ENCODE measurements at regions not wholly inside any gene's neighbourhood (a gene's known extent, or its start where the extent isn't known, plus 50 kb on each side); places are given as distances from the start of the nearest gene placed in this dataset.
"Not testable (repeated sequence)": the region's sequence is repeated elsewhere in the genome, so short reads cannot be mapped to it uniquely, and the experiment has no call there.

- DNase-seq (ENCODE audit: low read depth) = no peak
Observed at GRCh38 chr10:60569681-60570080, 180.0 kb upstream of the ANK3 start.

GRCh38 chr10:60566096-60566495 lies 176.4 kb upstream of the ANK3 start:
- no peak for DNase-seq (ENCODE audit: low read depth)

- DNase-seq (ENCODE audit: low read depth) = no peak
Observed at GRCh38 chr10:60565492-60565891, 175.8 kb upstream of the ANK3 start.

- DNase-seq (ENCODE audit: low read depth) = no peak
Observed at GRCh38 chr10:60564475-60564874, 174.8 kb upstream of the ANK3 start.

- DNase-seq (ENCODE audit: low read depth) = no peak
Observed at GRCh38 chr10:60560451-60560850, 170.8 kb upstream of the ANK3 start.

GRCh38 chr10:60555700-60556099 lies 166.0 kb upstream of the ANK3 start:
- no peak for DNase-seq (ENCODE audit: low read depth)

GRCh38 chr10:60549686-60550085 lies 160.0 kb upstream of the ANK3 start:
- DNase-seq (ENCODE audit: low read depth) = no peak

- DNase-seq (ENCODE audit: low read depth) = no peak
Observed at GRCh38 chr10:60542657-60543056, 153.0 kb upstream of the ANK3 start.

- no peak for DNase-seq (ENCODE audit: low read depth)
Observed at GRCh38 chr10:60541451-60541850, 151.8 kb upstream of the ANK3 start.

- DNase-seq (ENCODE audit: low read depth) = no peak
Observed at GRCh38 chr10:60537697-60538096, 148.0 kb upstream of the ANK3 start.

GRCh38 chr10:60536529-60537114 lies 146.9 kb upstream of the ANK3 start:
- DNase-seq (ENCODE audit: low read depth) = no peak

GRCh38 chr10:60535427-60535826 lies 145.8 kb upstream of the ANK3 start:
- no peak for DNase-seq (ENCODE audit: low read depth)

GRCh38 chr10:60534761-60535389 lies 145.2 kb upstream of the ANK3 start:
- no peak for DNase-seq (ENCODE audit: low read depth)

GRCh38 chr10:60532696-60533468 lies 143.2 kb upstream of the ANK3 start:
- no peak for DNase-seq (ENCODE audit: low read depth)

GRCh38 chr10:60531006-60531405 lies 141.3 kb upstream of the ANK3 start:
- no peak for DNase-seq (ENCODE audit: low read depth)

- no peak for DNase-seq (ENCODE audit: low read depth)
Observed at GRCh38 chr10:60527676-60528075, 138.0 kb upstream of the ANK3 start.

GRCh38 chr10:60525716-60526585 lies 136.3 kb upstream of the ANK3 start:
- DNase-seq (ENCODE audit: low read depth) = no peak

- DNase-seq (ENCODE audit: low read depth) = no peak
Observed at GRCh38 chr10:60524541-60524940, 134.9 kb upstream of the ANK3 start.

GRCh38 chr10:60523371-60523770 lies 133.7 kb upstream of the ANK3 start:
- not testable (repeated sequence) for DNase-seq (ENCODE audit: low read depth)

GRCh38 chr10:60522617-60523016 lies 132.9 kb upstream of the ANK3 start:
- no peak for DNase-seq (ENCODE audit: low read depth)

GRCh38 chr10:60521974-60522405 lies 132.3 kb upstream of the ANK3 start:
- DNase-seq (ENCODE audit: low read depth) = no peak

- DNase-seq (ENCODE audit: low read depth) = no peak
Observed at GRCh38 chr10:60518745-60519144, 129.1 kb upstream of the ANK3 start.
